ENCODE measurements at regions not wholly inside any gene's neighbourhood (a gene's known extent, or its start where the extent isn't known, plus 50 kb on each side); places are given as distances from the start of the nearest gene placed in this dataset.

GRCh38 chr3:26108846-26109489, 319.1 kb downstream of the OXSM start:
- TF ChIP-seq, protein P1, sequence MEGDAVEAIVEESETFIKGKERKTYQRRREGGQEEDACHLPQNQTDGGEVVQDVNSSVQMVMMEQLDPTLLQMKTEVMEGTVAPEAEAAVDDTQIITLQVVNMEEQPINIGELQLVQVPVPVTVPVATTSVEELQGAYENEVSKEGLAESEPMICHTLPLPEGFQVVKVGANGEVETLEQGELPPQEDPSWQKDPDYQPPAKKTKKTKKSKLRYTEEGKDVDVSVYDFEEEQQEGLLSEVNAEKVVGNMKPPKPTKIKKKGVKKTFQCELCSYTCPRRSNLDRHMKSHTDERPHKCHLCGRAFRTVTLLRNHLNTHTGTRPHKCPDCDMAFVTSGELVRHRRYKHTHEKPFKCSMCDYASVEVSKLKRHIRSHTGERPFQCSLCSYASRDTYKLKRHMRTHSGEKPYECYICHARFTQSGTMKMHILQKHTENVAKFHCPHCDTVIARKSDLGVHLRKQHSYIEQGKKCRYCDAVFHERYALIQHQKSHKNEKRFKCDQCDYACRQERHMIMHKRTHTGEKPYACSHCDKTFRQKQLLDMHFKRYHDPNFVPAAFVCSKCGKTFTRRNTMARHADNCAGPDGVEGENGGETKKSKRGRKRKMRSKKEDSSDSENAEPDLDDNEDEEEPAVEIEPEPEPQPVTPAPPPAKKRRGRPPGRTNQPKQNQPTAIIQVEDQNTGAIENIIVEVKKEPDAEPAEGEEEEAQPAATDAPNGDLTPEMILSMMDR (IDR thresholded peaks at IDR 0.05) = no peak
- no peak for TF ChIP-seq EZH2 (IDR thresholded peaks at IDR 0.05)
